ENCODE measurements at regions not wholly inside any gene's neighbourhood (a gene's known extent, or its start where the extent isn't known, plus 50 kb on each side); places are given as distances from the start of the nearest gene placed in this dataset.
"Not testable (repeated sequence)": the region's sequence is repeated elsewhere in the genome, so short reads cannot be mapped to it uniquely, and the experiment has no call there.

GRCh38 chr4:60989141-60989540 lies 211.0 kb upstream of the ADGRL3 start:
- DNase-seq (no peak), ATAC-seq (ENCODE audit: low read depth) (no peak)
- ChIA-PET POLR2A (no interaction called here), CTCF (no interaction called here)
- H3K36me3 Mint-ChIP-seq (ENCODE audit: low read depth): no peaks in the 10 kb centered on the region
- H3K4me3 Mint-ChIP-seq: no peak overlapping the region
- no peak for TF ChIP-seq CTCF (IDR thresholded peaks at IDR 0.05)
- no peaks in the 10 kb centered on the region for H3K27me3 Mint-ChIP-seq
- peaks cover 6% of the 10 kb centered on the region for H3K9me3 Mint-ChIP-seq
- intact Hi-C loops (cut with micrococcal nuclease): no loop called here
- no peaks in the 10 kb centered on the region for H3K4me1 Mint-ChIP-seq
- H3K27ac Mint-ChIP-seq: no peak overlapping the region

GRCh38 chr4:60992037-60992436 lies 208.1 kb upstream of the ADGRL3 start:
- intact Hi-C loops (cut with micrococcal nuclease): no loop called here
- Mint-ChIP-seq H3K4me3 (no peak overlapping the region), H3K27ac (no peak overlapping the region), H3K9me3 (peaks cover 6% of the 10 kb centered on the region), H3K4me1 (no peaks in the 10 kb centered on the region), H3K27me3 (no peaks in the 10 kb centered on the region), H3K36me3 (ENCODE audit: low read depth) (no peaks in the 10 kb centered on the region)
- TF ChIP-seq CTCF (IDR thresholded peaks at IDR 0.05): no peak
- ChIA-PET POLR2A (no interaction called here), CTCF (no interaction called here)
- DNase-seq (no peak), ATAC-seq (ENCODE audit: low read depth) (no peak)

- intact Hi-C loops (cut with micrococcal nuclease): no loop called here
- no peak for TF ChIP-seq CTCF (IDR thresholded peaks at IDR 0.05)
- no peaks in the 10 kb centered on the region for H3K4me1 Mint-ChIP-seq
- peaks cover 24% of the 10 kb centered on the region for H3K9me3 Mint-ChIP-seq
- H3K27ac Mint-ChIP-seq: no peak overlapping the region
- H3K36me3 Mint-ChIP-seq (ENCODE audit: low read depth): no peaks in the 10 kb centered on the region
- CTCF ChIA-PET: no interaction called here
- no peak for ATAC-seq (ENCODE audit: low read depth)
- POLR2A ChIA-PET: no interaction called here
- no peaks in the 10 kb centered on the region for H3K27me3 Mint-ChIP-seq
- no peak for DNase-seq
- H3K4me3 Mint-ChIP-seq: no peak overlapping the region
Observed at GRCh38 chr4:61003301-61003700, 196.8 kb upstream of the ADGRL3 start.

- Mint-ChIP-seq H3K4me1 (no peaks in the 10 kb centered on the region), H3K27me3 (no peaks in the 10 kb centered on the region), H3K4me3 (no peak overlapping the region), H3K27ac (no peak overlapping the region), H3K36me3 (ENCODE audit: low read depth) (no peaks in the 10 kb centered on the region), H3K9me3 (peaks cover 26% of the 10 kb centered on the region)
- POLR2A ChIA-PET: no interaction called here
- intact Hi-C loops (cut with micrococcal nuclease): no loop called here
- no peak for ATAC-seq (ENCODE audit: low read depth)
- TF ChIP-seq CTCF (IDR thresholded peaks at IDR 0.05): no peak
- no peak for DNase-seq
- CTCF ChIA-PET: no interaction called here
Observed at GRCh38 chr4:61004651-61005170, 195.4 kb upstream of the ADGRL3 start.

- Mint-ChIP-seq H3K4me1 (no peaks in the 10 kb centered on the region), H3K36me3 (ENCODE audit: low read depth) (no peaks in the 10 kb centered on the region), H3K27me3 (no peaks in the 10 kb centered on the region), H3K27ac (no peak overlapping the region), H3K9me3 (peaks cover 15% of the 10 kb centered on the region), H3K4me3 (no peak overlapping the region)
- CTCF ChIA-PET: no interaction called here
- no peak for DNase-seq
- POLR2A ChIA-PET: no interaction called here
- TF ChIP-seq CTCF (IDR thresholded peaks at IDR 0.05): no peak
- intact Hi-C loops (cut with micrococcal nuclease): no loop called here
- no peak for ATAC-seq (ENCODE audit: low read depth)
Observed at GRCh38 chr4:61011051-61011450, 189.1 kb upstream of the ADGRL3 start.

- H3K9me3 Mint-ChIP-seq: peaks cover 15% of the 10 kb centered on the region
- H3K36me3 Mint-ChIP-seq (ENCODE audit: low read depth); CTCF ChIA-PET; H3K4me1 Mint-ChIP-seq; ATAC-seq (ENCODE audit: low read depth); POLR2A ChIA-PET; intact Hi-C loops (cut with micrococcal nuclease); H3K27me3 Mint-ChIP-seq; H3K4me3 Mint-ChIP-seq; H3K27ac Mint-ChIP-seq; DNase-seq: not testable (repeated sequence)
Observed at GRCh38 chr4:61011936-61012335, 188.2 kb upstream of the ADGRL3 start.
